Esophagus muscularis mucosa (tissue), 4 donors: ENCODE measurements at regions not wholly inside any gene's neighbourhood (a gene's known extent, or its start where the extent isn't known, plus 50 kb on each side); places are given as distances from the start of the nearest gene placed in this dataset.

Source experiments
- CTCF ChIP-seq, 3 experiments: fragments of 200-600 bp in 2 of 3; fragments of 450-650 bp in 1 of 3; sonication (generic) in 2 of 3; IDR thresholded peaks; one replicate each; pipeline ENCODE4 v1.5.1; 2017 to 2019; ENCODE audit warnings: antibody characterized with exemption in 3 of 3, mild to moderate bottlenecking in 2 of 3, moderate library complexity in 1 of 3
- EP300 ChIP-seq: sonication (generic); formaldehyde crosslinking; IDR thresholded peaks from one replicate; pipeline ENCODE4 v1.6.1; 2017; ENCODE audit warnings: antibody characterized with exemption
- POLR2A ChIP-seq: fragments of 450-650 bp; IDR thresholded peaks from one replicate; pipeline ENCODE4 v1.6.1; 2017; ENCODE audit warnings: antibody characterized with exemption, moderate library complexity, mild to moderate bottlenecking, low read depth
- POLR2AphosphoS5 ChIP-seq, 2 donors: sonication (generic); formaldehyde crosslinking; IDR thresholded peaks; one replicate each; pipeline ENCODE4 v1.6.1; 2017; ENCODE audit warnings: antibody characterized with exemption in 2 of 2

- TF ChIP-seq EP300, result no peak
- TF ChIP-seq POLR2A, result no peak
- no peak for TF ChIP-seq CTCF (IDR thresholded peaks at IDR 0.05)
- no peak for TF ChIP-seq POLR2AphosphoS5 (IDR thresholded peaks at IDR 0.05)
Observed at GRCh38 chr10:4353059-4353655, 472.9 kb upstream of the AKR1E2 start.
